ENCODE measurements at regions not wholly inside any gene's neighbourhood (a gene's known extent, or its start where the extent isn't known, plus 50 kb on each side); places are given as distances from the start of the nearest gene placed in this dataset.
"Not testable (repeated sequence)": the region's sequence is repeated elsewhere in the genome, so short reads cannot be mapped to it uniquely, and the experiment has no call there.

- DNase-seq, result no peak
Observed at GRCh38 chr7:13633857-13634256, 355.6 kb downstream of the ETV1 start.

GRCh38 chr7:13639396-13639795, 350.1 kb downstream of the ETV1 start:
- peak; percentile 27 for DNase-seq

- DNase-seq, result no peak
Observed at GRCh38 chr7:13641714-13642113, 347.8 kb downstream of the ETV1 start.

GRCh38 chr7:13651167-13651566, 338.3 kb downstream of the ETV1 start:
- no peak for DNase-seq

- no peak for DNase-seq
Observed at GRCh38 chr7:13656330-13656729, 333.1 kb downstream of the ETV1 start.

DNA sequence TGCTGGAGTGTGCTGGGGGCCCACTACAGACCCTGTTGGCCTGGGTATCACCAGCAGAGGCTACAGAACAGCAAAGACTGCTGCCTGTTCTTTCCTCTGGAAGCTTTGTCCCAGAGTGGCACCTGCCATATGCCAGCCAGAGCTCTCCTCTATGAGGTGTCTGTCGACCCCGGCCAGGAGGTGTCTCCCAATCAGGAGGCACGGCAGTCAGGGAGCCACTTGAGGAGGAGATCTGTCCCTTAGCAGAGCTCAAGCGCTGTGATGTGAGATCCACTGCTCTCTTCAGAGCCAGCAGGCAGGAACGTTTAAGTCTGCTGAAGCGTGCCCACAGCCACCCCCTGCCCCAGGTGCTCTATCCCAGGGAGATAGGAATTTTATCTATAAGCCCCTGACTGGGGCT, 316.2 kb downstream of the ETV1 start:
- DNase-seq, result no peak

GRCh38 chr7:13682626-13683025, 306.8 kb downstream of the ETV1 start:
- DNase-seq, result no peak

DNA sequence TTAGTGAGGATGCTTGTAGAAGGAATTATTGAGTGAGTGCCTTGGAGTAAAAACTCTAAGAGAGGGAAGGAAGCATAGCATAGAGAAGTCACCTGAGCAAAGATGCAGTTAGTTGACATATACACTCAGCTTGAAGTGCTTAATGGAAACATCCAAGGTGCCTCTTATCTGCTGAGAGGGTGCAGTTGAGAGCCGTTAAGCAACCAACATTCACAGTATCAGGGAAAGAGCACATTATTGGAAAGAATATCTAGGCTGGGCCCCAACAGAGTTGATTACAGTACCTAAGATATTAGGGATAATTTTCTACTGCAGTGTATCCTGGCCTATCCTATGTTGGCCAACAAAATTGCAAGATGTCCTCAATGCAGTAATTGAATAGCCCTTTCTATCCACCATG, 302.0 kb downstream of the ETV1 start:
- no peak for DNase-seq

DNA sequence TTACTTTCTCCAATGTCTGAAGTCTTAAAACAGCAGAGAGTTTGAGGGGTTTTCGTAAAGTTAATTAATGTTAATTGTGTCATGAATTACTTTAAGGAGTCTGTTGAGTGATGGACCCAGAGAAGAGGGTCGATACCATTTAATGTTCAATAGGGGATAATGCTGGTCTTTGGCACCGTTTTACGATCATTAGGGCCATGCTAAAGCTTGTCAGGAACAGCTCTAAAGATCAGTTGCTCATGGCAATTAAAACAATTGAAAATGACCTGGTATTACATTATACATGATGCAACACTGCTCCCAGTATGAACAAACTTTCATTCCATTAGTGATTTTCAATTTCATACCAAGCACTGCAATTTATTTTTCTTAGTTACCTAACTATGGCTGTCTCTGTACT, 296.9 kb downstream of the ETV1 start:
- DNase-seq, result no peak

- no peak for DNase-seq
Observed at GRCh38 chr7:13702251-13702650, 287.2 kb downstream of the ETV1 start.

DNA sequence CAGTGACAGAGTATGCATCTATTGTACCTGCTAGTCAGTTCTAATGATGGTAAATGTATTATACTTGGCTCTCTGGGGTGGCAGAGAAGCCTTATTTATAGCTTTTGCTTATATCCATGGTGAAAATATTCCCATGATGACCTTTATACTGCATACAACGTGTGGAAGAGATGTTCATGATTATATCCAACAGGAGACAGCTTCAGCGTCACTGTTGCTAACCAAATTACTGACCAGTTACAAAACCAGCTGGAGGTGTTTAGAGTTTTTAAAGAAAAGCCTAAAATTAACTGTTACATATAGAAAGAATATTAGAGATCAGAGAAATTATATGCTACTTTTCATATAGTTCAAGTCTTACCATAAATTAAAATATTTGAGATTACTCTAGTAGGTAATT, 280.8 kb downstream of the ETV1 start:
- no peak for DNase-seq

DNA sequence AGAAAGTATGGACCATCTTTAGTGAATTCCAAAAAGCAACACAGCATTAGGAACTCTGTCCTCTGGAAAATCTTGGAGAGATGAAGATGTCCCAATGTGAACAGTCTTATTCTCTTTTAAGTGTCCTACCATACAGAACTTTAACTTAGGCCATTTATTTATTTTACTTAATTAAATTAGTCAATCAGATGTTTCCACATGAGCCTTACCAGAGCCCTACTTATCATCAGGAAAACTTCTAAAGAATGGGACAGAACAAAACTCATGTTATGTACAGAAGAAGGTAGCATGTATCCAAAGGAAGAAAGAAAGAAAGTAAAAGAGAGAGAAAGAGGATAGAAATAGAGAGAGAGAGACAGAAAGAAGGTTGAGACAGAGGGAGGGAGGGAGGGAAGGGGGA, 276.4 kb downstream of the ETV1 start:
- DNase-seq, result no peak

- DNase-seq, result no peak
Observed at GRCh38 chr7:13715534-13715933, 273.9 kb downstream of the ETV1 start.

DNA sequence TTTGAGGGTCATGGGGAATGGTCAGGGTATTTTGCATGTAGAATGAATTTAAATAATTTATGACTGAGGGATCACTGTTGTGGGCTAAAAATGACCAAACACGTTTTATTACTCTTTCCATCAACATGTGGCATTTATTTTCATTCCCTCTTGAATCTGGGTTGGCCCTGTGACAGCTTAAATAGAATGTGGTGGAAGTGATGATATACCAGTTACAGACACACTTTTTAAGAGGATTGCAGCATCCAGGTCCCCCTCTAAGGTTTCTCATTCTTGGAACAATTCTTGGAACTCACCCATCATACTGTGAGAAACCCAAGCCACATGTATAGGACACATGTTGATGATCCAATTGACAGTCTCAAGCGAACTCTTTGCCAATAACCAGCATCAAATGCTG, 272.4 kb downstream of the ETV1 start:
- DNase-seq, result no peak

- no peak for DNase-seq
Observed at GRCh38 chr7:13724191-13724976, 265.1 kb downstream of the ETV1 start.

DNA sequence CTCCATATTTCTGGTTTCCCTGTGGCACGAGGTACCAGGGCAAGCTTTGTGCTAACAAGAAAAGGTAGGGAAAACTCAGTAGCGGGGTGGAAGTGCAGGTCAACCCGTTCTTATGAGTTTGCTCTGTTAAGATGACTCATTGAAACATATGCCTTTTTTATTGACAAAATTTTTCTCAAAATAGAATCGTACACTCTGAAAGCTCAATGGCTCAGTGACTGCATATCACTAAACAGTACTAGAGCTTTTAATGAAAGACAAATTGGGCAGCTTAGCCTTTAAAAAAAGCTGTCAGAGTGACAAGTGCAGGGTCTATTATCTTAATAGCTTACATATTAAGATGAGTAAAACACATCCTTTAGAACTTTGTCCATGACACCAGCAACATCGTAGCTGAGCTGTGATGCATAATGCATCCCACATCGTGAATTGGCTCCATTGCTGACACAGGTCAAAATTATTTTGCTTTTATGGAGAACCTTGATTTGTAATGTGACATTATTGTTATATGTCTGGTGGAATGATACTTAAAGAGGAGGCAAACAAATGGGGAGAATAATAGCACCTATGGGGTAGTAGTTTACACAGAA, 264.4 kb downstream of the ETV1 start:
- DNase-seq, result peak; percentile 68

- no peak for DNase-seq
Observed at GRCh38 chr7:13725591-13725990, 263.9 kb downstream of the ETV1 start.

GRCh38 chr7:13727279-13727678, 262.2 kb downstream of the ETV1 start:
- DNase-seq, result no peak

- DNase-seq, result no peak
Observed at GRCh38 chr7:13727751-13728150, 261.7 kb downstream of the ETV1 start.

- DNase-seq, result not testable (repeated sequence)
Observed at GRCh38 chr7:13728430-13728829, 261.0 kb downstream of the ETV1 start.

GRCh38 chr7:13731643-13732042, 257.8 kb downstream of the ETV1 start:
- no peak for DNase-seq

DNA sequence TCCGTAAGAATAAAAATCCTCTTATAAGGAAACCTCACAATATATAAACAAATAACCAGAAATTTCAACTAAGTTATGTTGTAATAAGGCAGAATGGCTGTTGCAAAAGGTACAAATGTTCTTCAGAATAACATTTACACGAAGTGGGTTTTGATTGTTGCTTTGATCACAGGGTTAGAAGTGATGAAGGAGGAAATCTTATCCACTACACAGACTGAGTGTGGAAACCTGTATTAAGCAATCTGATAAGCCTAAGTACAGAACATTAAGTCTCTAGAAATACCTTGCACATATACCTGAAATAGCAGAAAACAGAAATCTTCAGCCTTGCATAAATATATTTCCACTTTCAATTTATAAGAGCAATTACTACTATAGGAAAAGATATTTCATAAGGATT, 251.9 kb downstream of the ETV1 start:
- no peak for DNase-seq

GRCh38 chr7:13742126-13742525, 247.3 kb downstream of the ETV1 start:
- no peak for DNase-seq

- DNase-seq, result peak; percentile 45
Observed at GRCh38 chr7:13742811-13743210, 246.7 kb downstream of the ETV1 start.

GRCh38 chr7:13743226-13743625, 246.2 kb downstream of the ETV1 start:
- no peak for DNase-seq
